Esophagus (tissue), 2 donors: ENCODE measurements at regions not wholly inside any gene's neighbourhood (a gene's known extent, or its start where the extent isn't known, plus 50 kb on each side); places are given as distances from the start of the nearest gene placed in this dataset.

ENCODE experiments used
- H3K27ac ChIP-seq, 2 donors: one replicate each; pipeline ENCODE4 v1.5.1; 2013; ENCODE audit warnings: low read depth in 2 of 2, mild to moderate bottlenecking in 2 of 2, inconsistent platforms in 1 of 2, low read length in 1 of 2, moderate library complexity in 1 of 2
- H3K27me3 ChIP-seq, 2 donors: one replicate each; pipeline ENCODE4 v1.6.1; 2013; ENCODE audit warnings: low read length in 2 of 2, control low read depth in 1 of 2, mild to moderate bottlenecking in 1 of 2; ENCODE audit not compliant: insufficient read depth in 2 of 2, control insufficient read depth in 1 of 2
- H3K36me3 ChIP-seq, 2 donors: one replicate each; pipeline ENCODE4 v1.6.1; 2013; ENCODE audit warnings: low read length in 1 of 2; ENCODE audit not compliant: control insufficient read depth in 2 of 2, insufficient read depth in 2 of 2
- H3K4me1 ChIP-seq, 2 donors: one replicate each; pipeline ENCODE4 v1.6.1; 2013; ENCODE audit warnings: low read length in 1 of 2; ENCODE audit not compliant: control insufficient read depth in 2 of 2, insufficient read depth in 2 of 2
- H3K4me3 ChIP-seq, 2 donors: one replicate each; pipeline ENCODE4 v1.5.1; 2013; ENCODE audit warnings: low read length in 2 of 2, mild to moderate bottlenecking in 2 of 2, low read depth in 1 of 2, moderate library complexity in 1 of 2
- H3K9me3 ChIP-seq, 2 donors: one replicate each; pipeline ENCODE4 v1.6.1; 2013; ENCODE audit warnings: mild to moderate bottlenecking in 2 of 2, low read depth in 1 of 2, low read length in 1 of 2, moderate library complexity in 1 of 2; ENCODE audit not compliant: control insufficient read depth in 2 of 2, insufficient read depth in 1 of 2
- WGBS, 2 donors: extraction: QIAGEN DNeasy Blood & Tissue Kit; methylation state at CpG; one replicate each; pipeline ENCODE4 v1.1.7; 2013; 5-methylcytosine and 5-hydroxymethylcytosine counted together
- donor health status: healthy with polysubstance abuse.
- donor health status: Bipolar disorder and iron deficiency.

- no peaks in the 10 kb centered on the region for H3K27me3 ChIP-seq
Observed at GRCh38 chr22:49203091-49203858, 624.4 kb downstream of the BRD1 start.

GRCh38 chr22:49202226-49202625 lies 625.4 kb downstream of the BRD1 start:
- WGBS, 2 donors = 72 to 79% methylated on average over 8 of the region's 8 CpGs
- no peaks in the 10 kb centered on the region for H3K27me3 ChIP-seq

More at GRCh38 chr22:49203091-49203858, 624.4 kb downstream of the BRD1 start:
- H3K27ac ChIP-seq = no peak overlapping the region
- 68 to 70% methylated on average over 38 of the region's 38 CpGs for WGBS, 2 donors
- H3K4me3 ChIP-seq = no peak overlapping the region
- H3K36me3 ChIP-seq = no peaks in the 10 kb centered on the region
- H3K9me3 ChIP-seq = peaks cover 0 to 7% of the 10 kb centered on the region in 2 donors
- no peaks in the 10 kb centered on the region for H3K4me1 ChIP-seq

GRCh38 chr22:49201046-49201970 lies 626.4 kb downstream of the BRD1 start:
- H3K4me3 ChIP-seq = no peak overlapping the region
- H3K36me3 ChIP-seq = no peaks in the 10 kb centered on the region
- H3K27me3 ChIP-seq = no peaks in the 10 kb centered on the region
- WGBS, 2 donors = 85 to 87% methylated on average over 22 of the region's 22 CpGs
- peaks cover 0 to 5% of the 10 kb centered on the region in 2 donors for H3K9me3 ChIP-seq
- no peak overlapping the region for H3K27ac ChIP-seq
- no peaks in the 10 kb centered on the region for H3K4me1 ChIP-seq

More at GRCh38 chr22:49202226-49202625, 625.4 kb downstream of the BRD1 start:
- no peaks in the 10 kb centered on the region for H3K4me1 ChIP-seq
- H3K9me3 ChIP-seq = peaks cover 0 to 7% of the 10 kb centered on the region in 2 donors
- H3K36me3 ChIP-seq = no peaks in the 10 kb centered on the region
- no peak overlapping the region for H3K4me3 ChIP-seq
- H3K27ac ChIP-seq = no peak overlapping the region

- WGBS, 2 donors = 73 to 79% methylated on average over 5 of the region's 5 CpGs
- Histone ChIP-seq H3K27ac (no peak overlapping the region), H3K36me3 (no peaks in the 10 kb centered on the region), H3K9me3 (no peaks in the 10 kb centered on the region), H3K27me3 (no peaks in the 10 kb centered on the region), H3K4me1 (no peaks in the 10 kb centered on the region), H3K4me3 (no peak overlapping the region)
Observed at GRCh38 chr22:49199224-49199623, 628.4 kb downstream of the BRD1 start.

- Histone ChIP-seq H3K4me1 (no peaks in the 10 kb centered on the region), H3K27me3 (no peaks in the 10 kb centered on the region), H3K9me3 (no peaks in the 10 kb centered on the region), H3K4me3 (no peak overlapping the region), H3K36me3 (no peaks in the 10 kb centered on the region), H3K27ac (no peak overlapping the region)
- 79 to 81% methylated on average over 6 of the region's 6 CpGs for WGBS, 2 donors
Observed at GRCh38 chr22:49198705-49199084, 629.0 kb downstream of the BRD1 start.

GRCh38 chr22:49197986-49198704 lies 629.5 kb downstream of the BRD1 start:
- H3K9me3 ChIP-seq = no peaks in the 10 kb centered on the region
- no peaks in the 10 kb centered on the region for H3K4me1 ChIP-seq
- H3K36me3 ChIP-seq = no peaks in the 10 kb centered on the region
- H3K27me3 ChIP-seq = no peaks in the 10 kb centered on the region
- 53 to 56% methylated on average over 20 of the region's 20 CpGs for WGBS, 2 donors
- no peak overlapping the region for H3K27ac ChIP-seq
- no peak overlapping the region for H3K4me3 ChIP-seq

GRCh38 chr22:49197505-49197904 lies 630.2 kb downstream of the BRD1 start:
- 6% methylated on average over 16 of the region's 16 CpGs for WGBS, 2 donors
- H3K27ac ChIP-seq = no peak overlapping the region
- H3K36me3 ChIP-seq = no peaks in the 10 kb centered on the region
- H3K27me3 ChIP-seq = no peaks in the 10 kb centered on the region
- no peaks in the 10 kb centered on the region for H3K9me3 ChIP-seq
- no peaks in the 10 kb centered on the region for H3K4me1 ChIP-seq
- H3K4me3 ChIP-seq = no peak overlapping the region

GRCh38 chr22:49196046-49196511 lies 631.6 kb downstream of the BRD1 start:
- no peak overlapping the region for H3K27ac ChIP-seq
- H3K4me3 ChIP-seq = no peak overlapping the region
- no peaks in the 10 kb centered on the region for H3K4me1 ChIP-seq
- H3K36me3 ChIP-seq = no peaks in the 10 kb centered on the region
- H3K27me3 ChIP-seq = no peaks in the 10 kb centered on the region
- WGBS, 2 donors = 86 to 89% methylated on average over 13 of the region's 13 CpGs
- no peaks in the 10 kb centered on the region for H3K9me3 ChIP-seq

GRCh38 chr22:49195636-49196035 lies 632.0 kb downstream of the BRD1 start:
- Histone ChIP-seq H3K4me3 (no peak overlapping the region), H3K27me3 (no peaks in the 10 kb centered on the region), H3K9me3 (no peaks in the 10 kb centered on the region), H3K27ac (no peak overlapping the region), H3K36me3 (no peaks in the 10 kb centered on the region), H3K4me1 (no peaks in the 10 kb centered on the region)
- WGBS, 2 donors = 78 to 89% methylated on average over 14 of the region's 14 CpGs
